ENCODE measurements at regions not wholly inside any gene's neighbourhood (a gene's known extent, or its start where the extent isn't known, plus 50 kb on each side); places are given as distances from the start of the nearest gene placed in this dataset.

DNA sequence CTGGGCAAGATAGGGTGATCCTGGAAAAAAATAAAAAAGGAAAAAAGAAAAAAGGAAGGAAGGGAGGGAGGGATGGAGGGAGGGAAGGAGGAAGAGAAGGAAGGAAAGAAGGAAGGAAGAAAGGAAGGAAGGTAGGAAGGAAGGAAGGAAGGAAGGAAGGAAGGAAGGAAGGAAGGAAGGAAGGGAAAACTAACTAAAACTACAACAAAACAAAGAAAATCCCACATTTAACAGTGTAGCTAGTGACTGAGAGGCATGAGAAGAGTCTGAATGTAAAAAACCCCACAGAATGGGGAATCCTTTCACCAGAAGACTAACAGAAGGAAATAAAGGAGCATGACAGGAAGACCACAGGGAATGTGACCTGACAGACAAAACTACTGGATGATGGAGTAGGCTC lies 345.7 kb downstream of the NOVA1 start:
- dilution Hi-C loops (cut with MboI; ENCODE audit: extremely low pct_ligation_motif_present, low sequenced_read_pairs): no loop called here
- H3K9ac ChIP-seq (replicated peaks; ENCODE audit: extremely low read depth, insufficient read depth, low read length): no peak overlapping the region
- no peak overlapping the region for H3K4me3 ChIP-seq (replicated peaks in 1 of 3; ENCODE audit: insufficient read depth in 1 of 3, low read depth in 1 of 3, low read length in 3 of 3)
- H3K9me3 ChIP-seq (replicated peaks; ENCODE audit: control insufficient read depth, insufficient read depth, low read length): no peaks in the 10 kb centered on the region
- no peaks in the 10 kb centered on the region for H3K9me1 ChIP-seq (replicated peaks; ENCODE audit: control insufficient read depth, extremely low read depth, insufficient read depth, low read length)
- no peak overlapping the region for H2AFZ ChIP-seq (ENCODE audit: low read depth, low read length)
- BruUV-seq (replicated peaks): no TSS peak
- no peak overlapping the region for H3K4me2 ChIP-seq (ENCODE audit: insufficient read depth, low read length)
- ChIA-PET POLR2A (no interaction called here), CTCF (no interaction called here)
- H3K36me3 ChIP-seq (ENCODE audit: control insufficient read depth in 2 of 2, extremely low read depth in 1 of 2, insufficient read depth in 2 of 2, low read length in 2 of 2): no peaks in the 10 kb centered on the region
- FAIRE-seq (no peak), DNase-seq (ENCODE audit: low read depth, low spot score) (no peak)
- H3K27ac ChIP-seq (ENCODE audit: insufficient read depth, low read depth, low read length): no peak overlapping the region
- no peaks in the 10 kb centered on the region for H3K27me3 ChIP-seq (ENCODE audit: control insufficient read depth in 2 of 2, insufficient read depth in 2 of 2, low read length in 2 of 2)
- H3K79me2 ChIP-seq (ENCODE audit: control insufficient read depth, insufficient read depth, low read length): no peaks in the 10 kb centered on the region
- TF ChIP-seq, protein P1, sequence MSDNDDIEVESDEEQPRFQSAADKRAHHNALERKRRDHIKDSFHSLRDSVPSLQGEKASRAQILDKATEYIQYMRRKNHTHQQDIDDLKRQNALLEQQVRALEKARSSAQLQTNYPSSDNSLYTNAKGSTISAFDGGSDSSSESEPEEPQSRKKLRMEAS (IDR thresholded peaks at IDR 0.05; ENCODE audit: insufficient read depth, insufficient read length): no peak
- TF ChIP-seq, protein P2, sequence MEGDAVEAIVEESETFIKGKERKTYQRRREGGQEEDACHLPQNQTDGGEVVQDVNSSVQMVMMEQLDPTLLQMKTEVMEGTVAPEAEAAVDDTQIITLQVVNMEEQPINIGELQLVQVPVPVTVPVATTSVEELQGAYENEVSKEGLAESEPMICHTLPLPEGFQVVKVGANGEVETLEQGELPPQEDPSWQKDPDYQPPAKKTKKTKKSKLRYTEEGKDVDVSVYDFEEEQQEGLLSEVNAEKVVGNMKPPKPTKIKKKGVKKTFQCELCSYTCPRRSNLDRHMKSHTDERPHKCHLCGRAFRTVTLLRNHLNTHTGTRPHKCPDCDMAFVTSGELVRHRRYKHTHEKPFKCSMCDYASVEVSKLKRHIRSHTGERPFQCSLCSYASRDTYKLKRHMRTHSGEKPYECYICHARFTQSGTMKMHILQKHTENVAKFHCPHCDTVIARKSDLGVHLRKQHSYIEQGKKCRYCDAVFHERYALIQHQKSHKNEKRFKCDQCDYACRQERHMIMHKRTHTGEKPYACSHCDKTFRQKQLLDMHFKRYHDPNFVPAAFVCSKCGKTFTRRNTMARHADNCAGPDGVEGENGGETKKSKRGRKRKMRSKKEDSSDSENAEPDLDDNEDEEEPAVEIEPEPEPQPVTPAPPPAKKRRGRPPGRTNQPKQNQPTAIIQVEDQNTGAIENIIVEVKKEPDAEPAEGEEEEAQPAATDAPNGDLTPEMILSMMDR (IDR thresholded peaks at IDR 0.05; ENCODE audit: extremely low read depth in 1 of 2, insufficient read depth in 1 of 2, low read depth in 1 of 2, low read length in 2 of 2): no peak
- no peak for TF ChIP-seq POLR2A (IDR thresholded peaks at IDR 0.05; ENCODE audit: low read depth, low read length)
- no peak for TF ChIP-seq GATA2 (IDR thresholded peaks at IDR 0.05; ENCODE audit: insufficient read depth, insufficient read length, low read depth, low read length)
- TF ChIP-seq POLR2AphosphoS5 (IDR thresholded peaks at IDR 0.05; ENCODE audit: insufficient read depth, low read depth, low read length): no peak
- no peak for TF ChIP-seq FOS (IDR thresholded peaks at IDR 0.05; ENCODE audit: borderline replicate concordance, insufficient read depth, low read length)
- TF ChIP-seq EZH2 (IDR thresholded peaks at IDR 0.05; ENCODE audit: borderline replicate concordance, low read depth, low read length, severe bottlenecking): no peak
- TF ChIP-seq MYC (IDR thresholded peaks at IDR 0.05; ENCODE audit: low read depth, low read length): no peak
- no peak for TF ChIP-seq JUN (IDR thresholded peaks at IDR 0.05; ENCODE audit: borderline replicate concordance, insufficient read depth, insufficient read length, low read depth)
- H3K4me1 ChIP-seq (ENCODE audit: control insufficient read depth, extremely low read depth, insufficient read depth, low read length): no peaks in the 10 kb centered on the region
- intact Hi-C loops (cut with micrococcal nuclease): no loop called here
- no peaks in the 10 kb centered on the region for H4K20me1 ChIP-seq (replicated peaks; ENCODE audit: control insufficient read depth, extremely low read depth, insufficient read depth, low read length)
